Effector memory CD8-positive, alpha-beta T cell (primary cell): ENCODE measurements at regions not wholly inside any gene's neighbourhood (a gene's known extent, or its start where the extent isn't known, plus 50 kb on each side); places are given as distances from the start of the nearest gene placed in this dataset.

Source experiments
- ATAC-seq: fragments of 150-1000 bp; cut with Tn5 transposase; replicated peaks from 2 replicates; pipeline ENCODE4 v1.10.0; 2021; ENCODE audit warnings: mild to moderate bottlenecking, moderate library complexity
- DNase-seq, 3 experiments: peaks; one replicate each; pipeline ENCODE4 v3.0.0; 2021
- H3K27ac Mint-ChIP-seq, 2 donors: one replicate each; pipeline ENCODE4 v1.8.0; 2022; ENCODE audit warnings: mild to moderate bottlenecking in 2 of 2, mixed read lengths in 2 of 2, moderate library complexity in 2 of 2
- H3K27me3 Mint-ChIP-seq, 2 donors: one replicate each; pipeline ENCODE4 v1.8.0; 2022; ENCODE audit warnings: mixed read lengths in 2 of 2
- H3K36me3 Mint-ChIP-seq: one replicate; pipeline ENCODE4 v1.8.0; 2022; ENCODE audit warnings: mild to moderate bottlenecking, moderate library complexity, mixed read lengths; ENCODE audit not compliant: insufficient read depth
- H3K4me1 Mint-ChIP-seq, 2 donors: one replicate each; pipeline ENCODE4 v1.8.0; 2022; ENCODE audit warnings: low read depth in 2 of 2, mixed read lengths in 2 of 2
- H3K4me3 Mint-ChIP-seq, 2 donors: one replicate each; pipeline ENCODE4 v1.8.0; 2022; ENCODE audit warnings: mild to moderate bottlenecking in 2 of 2, mixed read lengths in 2 of 2, moderate library complexity in 2 of 2
- H3K9me3 Mint-ChIP-seq, 2 donors: one replicate each; pipeline ENCODE4 v1.8.0; 2022; ENCODE audit warnings: mixed read lengths in 2 of 2

- H3K4me3 Mint-ChIP-seq: no peak overlapping the region
- H3K27me3 Mint-ChIP-seq: no peaks in the 10 kb centered on the region
- no peaks in the 10 kb centered on the region for H3K4me1 Mint-ChIP-seq
- H3K27ac Mint-ChIP-seq: no peak overlapping the region
- no peaks in the 10 kb centered on the region for H3K36me3 Mint-ChIP-seq
- ATAC-seq: no peak
- peaks cover 13 to 30% of the 10 kb centered on the region in 2 donors for H3K9me3 Mint-ChIP-seq
- DNase-seq: no peak
These were observed 102.1 kb upstream of the SLC5A12 start for GRCh38 chr11:26823963-26824362.

- Mint-ChIP-seq H3K4me1 (no peaks in the 10 kb centered on the region), H3K27ac (no peak overlapping the region), H3K4me3 (no peak overlapping the region), H3K9me3 (peaks cover 9 to 26% of the 10 kb centered on the region in 2 donors), H3K36me3 (no peaks in the 10 kb centered on the region), H3K27me3 (no peaks in the 10 kb centered on the region)
- ATAC-seq (no peak), DNase-seq (no peak)
These were observed 105.8 kb upstream of the SLC5A12 start for GRCh38 chr11:26827567-26828081.

- Mint-ChIP-seq H3K27me3 (no peaks in the 10 kb centered on the region), H3K4me1 (no peaks in the 10 kb centered on the region), H3K9me3 (peaks cover 4 to 20% of the 10 kb centered on the region in 2 donors), H3K27ac (no peak overlapping the region), H3K36me3 (no peaks in the 10 kb centered on the region), H3K4me3 (no peak overlapping the region)
- ATAC-seq: no peak
- DNase-seq: no peak
These were observed 106.4 kb upstream of the SLC5A12 start for GRCh38 chr11:26828288-26828687.

GRCh38 chr11:26830218-26830617 lies 108.4 kb upstream of the SLC5A12 start:
- Mint-ChIP-seq H3K27ac (no peak overlapping the region), H3K9me3 (peaks cover 6 to 8% of the 10 kb centered on the region in 2 donors), H3K27me3 (no peaks in the 10 kb centered on the region), H3K36me3 (no peaks in the 10 kb centered on the region), H3K4me3 (no peak overlapping the region), H3K4me1 (no peaks in the 10 kb centered on the region)
- DNase-seq: no peak
- ATAC-seq: no peak

- peaks cover 4 to 6% of the 10 kb centered on the region in 2 donors for H3K9me3 Mint-ChIP-seq
These were observed 108.9 kb upstream of the SLC5A12 start for GRCh38 chr11:26830757-26831156.

GRCh38 chr11:26834601-26835000 lies 112.7 kb upstream of the SLC5A12 start:
- H3K9me3 Mint-ChIP-seq: peaks cover 4 to 6% of the 10 kb centered on the region in 2 donors
- no peaks in the 10 kb centered on the region for H3K27me3 Mint-ChIP-seq
- DNase-seq (no peak), ATAC-seq (no peak)
- no peaks in the 10 kb centered on the region for H3K36me3 Mint-ChIP-seq
- H3K27ac Mint-ChIP-seq: no peak overlapping the region
- H3K4me3 Mint-ChIP-seq: no peak overlapping the region
- H3K4me1 Mint-ChIP-seq: no peaks in the 10 kb centered on the region

More at GRCh38 chr11:26830757-26831156, 108.9 kb upstream of the SLC5A12 start:
- H3K27ac Mint-ChIP-seq: no peak overlapping the region
- H3K4me3 Mint-ChIP-seq: no peak overlapping the region
- no peaks in the 10 kb centered on the region for H3K36me3 Mint-ChIP-seq
- ATAC-seq (no peak), DNase-seq (no peak)
- H3K4me1 Mint-ChIP-seq: no peaks in the 10 kb centered on the region
- no peaks in the 10 kb centered on the region for H3K27me3 Mint-ChIP-seq

- no peaks in the 10 kb centered on the region for H3K4me1 Mint-ChIP-seq
- H3K4me3 Mint-ChIP-seq: no peak overlapping the region
- H3K36me3 Mint-ChIP-seq: no peaks in the 10 kb centered on the region
- ATAC-seq (no peak), DNase-seq (no peak)
- H3K27me3 Mint-ChIP-seq: no peaks in the 10 kb centered on the region
- no peak overlapping the region for H3K27ac Mint-ChIP-seq
- H3K9me3 Mint-ChIP-seq: peaks cover 1 to 11% of the 10 kb centered on the region in 2 donors
These were observed 113.8 kb upstream of the SLC5A12 start for GRCh38 chr11:26835611-26836010.

- Mint-ChIP-seq H3K4me3 (no peak overlapping the region), H3K36me3 (no peaks in the 10 kb centered on the region), H3K4me1 (no peaks in the 10 kb centered on the region), H3K27me3 (no peaks in the 10 kb centered on the region), H3K27ac (no peak overlapping the region), H3K9me3 (peaks cover 4 to 11% of the 10 kb centered on the region in 2 donors)
- DNase-seq (no peak), ATAC-seq (no peak)
These were observed 115.3 kb upstream of the SLC5A12 start for GRCh38 chr11:26837154-26837553.

GRCh38 chr11:26839911-26840698 lies 118.2 kb upstream of the SLC5A12 start:
- no peaks in the 10 kb centered on the region for H3K4me1 Mint-ChIP-seq
- H3K36me3 Mint-ChIP-seq: no peaks in the 10 kb centered on the region
- H3K27me3 Mint-ChIP-seq: no peaks in the 10 kb centered on the region
- peaks cover 5 to 11% of the 10 kb centered on the region in 2 donors for H3K9me3 Mint-ChIP-seq
- no peak for DNase-seq
- no peak overlapping the region for H3K27ac Mint-ChIP-seq
- ATAC-seq: no peak
- no peak overlapping the region for H3K4me3 Mint-ChIP-seq

- DNase-seq (no peak), ATAC-seq (no peak)
- Mint-ChIP-seq H3K4me1 (no peaks in the 10 kb centered on the region), H3K4me3 (no peak overlapping the region), H3K27ac (no peak overlapping the region), H3K27me3 (no peaks in the 10 kb centered on the region), H3K36me3 (no peaks in the 10 kb centered on the region), H3K9me3 (peaks cover 9 to 11% of the 10 kb centered on the region in 2 donors)
These were observed 120.1 kb upstream of the SLC5A12 start for GRCh38 chr11:26841818-26842473.

- H3K4me3 Mint-ChIP-seq: no peak overlapping the region
- DNase-seq (no peak), ATAC-seq (no peak)
- no peaks in the 10 kb centered on the region for H3K27me3 Mint-ChIP-seq
- no peak overlapping the region for H3K27ac Mint-ChIP-seq
- no peaks in the 10 kb centered on the region for H3K36me3 Mint-ChIP-seq
- peaks cover 9 to 11% of the 10 kb centered on the region in 2 donors for H3K9me3 Mint-ChIP-seq
- no peaks in the 10 kb centered on the region for H3K4me1 Mint-ChIP-seq
These were observed 120.8 kb upstream of the SLC5A12 start for GRCh38 chr11:26842478-26843282.

- no peak for ATAC-seq
- Mint-ChIP-seq H3K4me3 (no peak overlapping the region), H3K4me1 (no peaks in the 10 kb centered on the region), H3K27ac (no peak overlapping the region), H3K27me3 (no peaks in the 10 kb centered on the region), H3K9me3 (peaks cover 9 to 11% of the 10 kb centered on the region in 2 donors), H3K36me3 (no peaks in the 10 kb centered on the region)
- DNase-seq: no peak
These were observed 121.7 kb upstream of the SLC5A12 start for GRCh38 chr11:26843539-26843938.

- no peak overlapping the region for H3K27ac Mint-ChIP-seq
- H3K9me3 Mint-ChIP-seq: peaks cover 9 to 11% of the 10 kb centered on the region in 2 donors
- ATAC-seq (no peak), DNase-seq (no peak)
- no peak overlapping the region for H3K4me3 Mint-ChIP-seq
- no peaks in the 10 kb centered on the region for H3K27me3 Mint-ChIP-seq
- H3K4me1 Mint-ChIP-seq: no peaks in the 10 kb centered on the region
- no peaks in the 10 kb centered on the region for H3K36me3 Mint-ChIP-seq
These were observed 123.1 kb upstream of the SLC5A12 start for GRCh38 chr11:26844963-26845362.
